Stimulated activated naive CD8-positive, alpha-beta T cell treated with anti-CD3 and anti-CD28 coated beads, Interleukin-15, Interleukin-2, amounts not matched to agents 100 ng/mL and 50 ng/mL, for 24 hours (primary cell): ENCODE measurements at regions not wholly inside any gene's neighbourhood (a gene's known extent, or its start where the extent isn't known, plus 50 kb on each side); places are given as distances from the start of the nearest gene placed in this dataset.

Source experiments
- H3K27ac Mint-ChIP-seq: one replicate; pipeline ENCODE4 v1.8.0; 2021; ENCODE audit warnings: mild to moderate bottlenecking, mixed read lengths
- H3K27me3 Mint-ChIP-seq: one replicate; pipeline ENCODE4 v1.8.0; 2021; ENCODE audit warnings: mixed read lengths
- H3K36me3 Mint-ChIP-seq: one replicate; pipeline ENCODE4 v1.8.0; 2021; ENCODE audit warnings: low read depth, mixed read lengths
- H3K4me1 Mint-ChIP-seq: one replicate; pipeline ENCODE4 v1.8.0; 2021; ENCODE audit warnings: low read depth, mixed read lengths
- H3K4me3 Mint-ChIP-seq: one replicate; pipeline ENCODE4 v1.8.0; 2021; ENCODE audit warnings: mild to moderate bottlenecking, mixed read lengths
- H3K9me3 Mint-ChIP-seq: one replicate; pipeline ENCODE4 v1.8.0; 2021; ENCODE audit warnings: mixed read lengths

DNA sequence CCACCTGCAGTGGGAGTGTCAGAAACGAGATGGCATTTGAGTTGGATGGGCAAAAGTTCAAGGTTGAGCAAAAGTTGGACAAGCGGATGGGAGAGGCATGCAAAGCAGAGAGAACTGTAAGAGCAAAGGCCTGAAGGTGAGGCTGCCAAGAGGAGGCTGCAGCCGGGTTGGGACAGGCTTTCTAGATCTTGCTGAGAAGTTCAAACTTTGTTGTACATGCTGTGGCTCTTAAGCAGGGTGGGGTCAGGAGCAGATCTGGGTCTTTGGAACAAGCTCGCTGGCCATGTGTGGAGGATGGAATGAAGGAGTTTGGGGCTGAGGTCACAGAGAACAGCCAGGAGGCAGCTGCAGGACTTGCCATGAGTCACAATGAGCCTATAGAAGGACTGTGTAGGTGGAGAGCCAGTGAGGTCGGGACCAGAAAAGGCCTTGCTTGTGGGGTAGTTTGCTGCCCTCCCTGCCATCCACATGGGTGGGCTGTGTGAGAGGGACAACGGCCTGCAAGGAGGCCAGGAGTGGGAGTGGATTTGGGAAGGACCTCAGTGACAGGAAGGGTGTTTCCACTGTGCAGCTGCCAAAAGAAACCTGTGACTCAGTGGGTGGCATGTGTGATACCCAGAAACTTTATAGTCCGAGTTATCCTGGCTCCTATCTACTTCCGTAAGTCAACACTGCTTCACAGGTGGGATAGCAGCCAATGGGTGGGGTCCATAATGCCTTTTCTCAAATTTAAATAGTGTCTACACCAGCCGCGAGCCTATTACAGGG, 210.4 kb downstream of the MID1IP1 start:
- Mint-ChIP-seq H3K27me3 (no peaks in the 10 kb centered on the region), H3K36me3 (no peaks in the 10 kb centered on the region), H3K27ac (no peak overlapping the region), H3K4me3 (no peak overlapping the region), H3K4me1 (no peaks in the 10 kb centered on the region), H3K9me3 (no peaks in the 10 kb centered on the region)

DNA sequence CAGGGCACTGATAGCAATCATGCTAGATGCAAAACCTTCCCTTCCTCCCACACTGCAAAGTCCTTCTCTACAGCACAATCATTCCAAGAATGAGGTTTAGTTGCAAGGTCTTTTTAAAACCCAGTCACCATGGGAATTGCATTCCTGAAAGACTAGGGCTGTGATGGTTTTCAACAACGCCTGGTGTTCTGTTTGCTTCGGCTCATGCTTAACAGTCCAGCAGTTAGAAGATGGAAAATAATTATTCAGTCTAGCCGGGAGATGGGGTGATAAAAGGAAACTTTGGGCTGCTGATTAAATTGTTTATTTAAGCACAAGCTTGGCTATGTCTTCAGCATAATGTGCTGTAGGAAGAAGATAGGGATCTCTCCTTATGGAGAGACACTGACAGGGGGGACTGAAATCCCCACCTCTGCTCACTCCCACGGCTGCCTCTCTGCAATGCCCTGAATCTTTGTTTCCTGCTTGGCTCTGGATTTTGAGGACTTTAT, 211.4 kb downstream of the MID1IP1 start:
- H3K27me3 Mint-ChIP-seq, result no peaks in the 10 kb centered on the region
- no peaks in the 10 kb centered on the region for H3K4me1 Mint-ChIP-seq
- H3K36me3 Mint-ChIP-seq, result no peaks in the 10 kb centered on the region
- H3K9me3 Mint-ChIP-seq, result no peaks in the 10 kb centered on the region
- no peak overlapping the region for H3K27ac Mint-ChIP-seq
- no peak overlapping the region for H3K4me3 Mint-ChIP-seq

DNA sequence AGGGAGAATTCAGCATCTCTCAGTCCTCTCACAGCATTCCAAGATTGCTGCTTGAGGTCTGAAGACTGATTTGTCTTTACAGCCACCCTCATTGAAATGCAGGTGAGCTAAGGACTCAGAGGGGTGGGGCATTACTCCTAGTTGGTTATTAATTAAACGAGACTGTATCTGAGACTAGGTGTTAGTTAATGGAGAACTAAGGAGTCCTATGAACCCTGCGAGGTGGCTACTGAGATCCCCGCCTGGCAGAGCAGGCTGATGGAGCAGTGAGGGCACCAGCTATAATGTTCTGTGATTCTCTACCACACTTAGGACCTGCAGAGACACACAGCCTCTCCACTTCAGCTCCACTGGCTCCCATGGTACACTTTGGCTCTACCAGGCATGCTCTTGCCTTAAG, 215.3 kb downstream of the MID1IP1 start:
- H3K27me3 Mint-ChIP-seq, result no peaks in the 10 kb centered on the region

DNA sequence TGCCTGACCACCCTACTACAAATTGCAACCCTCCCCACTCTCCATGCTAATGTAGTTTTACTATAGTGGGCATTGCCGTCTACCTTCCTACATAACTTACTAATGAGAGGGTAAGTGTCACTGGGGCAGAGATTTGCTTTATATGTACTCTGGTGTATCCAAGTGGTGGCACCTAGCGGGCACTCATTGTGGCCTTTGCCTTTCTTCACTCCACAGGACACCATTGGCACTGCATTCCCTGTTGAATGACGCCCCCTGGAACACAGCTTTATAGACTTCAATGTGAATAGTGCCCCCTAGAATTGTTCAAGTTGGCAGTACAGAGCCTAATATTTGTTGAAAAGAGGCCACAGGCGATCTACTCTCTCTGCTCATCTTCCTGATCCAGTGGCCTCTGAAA, 215.8 kb downstream of the MID1IP1 start:
- Mint-ChIP-seq H3K9me3 (no peaks in the 10 kb centered on the region), H3K27ac (no peak overlapping the region), H3K36me3 (no peaks in the 10 kb centered on the region), H3K4me1 (no peaks in the 10 kb centered on the region), H3K27me3 (no peaks in the 10 kb centered on the region), H3K4me3 (no peak overlapping the region)

More for the DNA sequence above, 215.3 kb downstream of the MID1IP1 start:
- Mint-ChIP-seq H3K36me3 (no peaks in the 10 kb centered on the region), H3K9me3 (no peaks in the 10 kb centered on the region), H3K27ac (no peak overlapping the region), H3K4me3 (no peak overlapping the region), H3K4me1 (no peaks in the 10 kb centered on the region)

DNA sequence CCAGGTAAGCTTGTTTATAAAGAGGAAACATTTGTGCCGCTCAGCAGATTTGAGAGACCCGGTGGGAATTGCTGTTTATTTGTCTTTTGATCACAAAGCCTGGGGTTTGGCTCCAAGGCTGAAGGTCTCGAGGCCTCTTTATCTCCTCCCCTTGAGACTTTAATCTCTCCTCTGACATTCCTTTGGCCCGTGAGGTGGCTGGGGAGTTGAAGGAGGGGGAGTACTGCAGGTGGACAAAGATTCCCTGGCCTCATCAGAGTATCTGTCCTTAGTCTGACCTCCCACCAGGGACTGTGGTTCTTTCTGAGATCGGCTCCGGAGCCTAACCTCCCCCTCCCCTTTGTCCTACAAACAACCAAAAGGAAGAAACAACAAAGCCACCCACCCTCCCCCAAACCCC, 216.5 kb downstream of the MID1IP1 start:
- H3K9me3 Mint-ChIP-seq, result no peaks in the 10 kb centered on the region
- no peak overlapping the region for H3K27ac Mint-ChIP-seq
- H3K27me3 Mint-ChIP-seq, result no peaks in the 10 kb centered on the region
- no peaks in the 10 kb centered on the region for H3K4me1 Mint-ChIP-seq
- H3K36me3 Mint-ChIP-seq, result no peaks in the 10 kb centered on the region
- H3K4me3 Mint-ChIP-seq, result no peak overlapping the region

DNA sequence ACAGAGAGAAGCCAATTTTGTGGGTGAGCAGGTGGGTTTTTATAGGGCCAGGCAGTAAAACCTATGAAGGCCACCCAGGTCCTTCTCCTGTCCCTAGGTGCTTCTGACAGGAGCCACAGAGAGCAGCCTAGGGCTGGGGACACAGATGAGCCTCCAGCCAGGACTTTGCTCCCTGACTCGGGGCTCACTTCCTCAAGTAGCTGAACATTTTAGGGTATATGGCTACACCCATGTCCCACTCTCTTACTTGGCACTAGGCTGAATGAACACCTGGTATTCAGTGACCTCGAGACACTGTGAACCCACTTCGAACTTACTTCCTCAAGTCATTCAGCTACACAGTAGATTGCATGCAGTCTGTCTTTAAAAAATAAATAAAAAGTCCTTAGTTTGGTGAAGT, 217.3 kb downstream of the MID1IP1 start:
- H3K9me3 Mint-ChIP-seq, result no peaks in the 10 kb centered on the region
- no peak overlapping the region for H3K27ac Mint-ChIP-seq
- H3K4me3 Mint-ChIP-seq, result no peak overlapping the region
- H3K27me3 Mint-ChIP-seq, result no peaks in the 10 kb centered on the region
- H3K4me1 Mint-ChIP-seq, result no peaks in the 10 kb centered on the region
- no peaks in the 10 kb centered on the region for H3K36me3 Mint-ChIP-seq

DNA sequence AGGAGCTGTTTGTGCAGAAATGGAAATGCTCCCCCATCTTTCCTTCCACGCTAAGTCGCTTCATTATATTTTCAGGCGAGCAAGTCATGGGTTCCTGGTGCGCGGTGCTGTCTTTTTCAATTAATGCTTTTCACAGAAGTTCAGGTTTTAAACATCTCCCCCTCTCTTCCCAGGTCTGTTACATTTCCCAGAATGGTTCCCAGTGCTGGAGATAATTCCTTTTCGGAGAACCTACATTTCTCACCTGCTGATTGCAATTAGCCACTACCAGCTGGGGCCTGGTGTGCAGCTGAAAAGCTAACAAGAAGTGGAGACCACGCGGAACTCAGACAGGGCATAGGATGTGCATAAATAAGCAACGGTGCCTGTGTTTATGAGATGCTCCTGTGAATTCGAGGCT, 217.8 kb downstream of the MID1IP1 start:
- no peaks in the 10 kb centered on the region for H3K4me1 Mint-ChIP-seq
- no peaks in the 10 kb centered on the region for H3K9me3 Mint-ChIP-seq
- no peak overlapping the region for H3K27ac Mint-ChIP-seq
- H3K27me3 Mint-ChIP-seq, result no peaks in the 10 kb centered on the region
- no peaks in the 10 kb centered on the region for H3K36me3 Mint-ChIP-seq
- no peak overlapping the region for H3K4me3 Mint-ChIP-seq

DNA sequence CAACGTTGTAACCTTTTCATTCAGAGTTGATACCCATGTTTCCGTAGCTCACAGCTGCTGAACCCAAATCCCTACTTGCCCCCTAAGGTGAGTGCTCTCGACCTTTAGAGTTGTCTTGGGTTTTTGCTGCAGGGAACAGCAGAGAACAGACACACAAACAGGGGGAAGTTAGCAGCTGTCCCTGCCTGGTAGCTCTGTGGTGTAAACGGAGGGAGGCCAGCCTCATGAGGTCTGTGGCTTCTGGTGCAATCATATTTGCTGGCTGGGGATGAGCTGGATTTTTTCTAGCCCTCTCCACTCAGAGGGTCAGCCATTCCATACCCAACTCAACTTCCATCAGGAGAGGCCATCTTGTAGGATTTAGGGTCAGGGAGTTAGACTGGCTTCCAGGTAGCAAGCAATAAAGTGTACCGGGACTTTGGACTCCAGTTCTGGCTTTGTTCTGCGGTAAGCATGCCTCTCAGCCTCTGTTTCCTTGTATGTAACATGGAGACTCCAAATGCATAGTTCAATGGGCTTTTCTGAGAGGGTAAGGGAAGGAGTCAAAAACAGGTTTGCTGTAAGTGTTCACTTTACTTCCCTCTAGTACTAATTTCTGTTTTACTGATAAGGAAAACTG, 218.9 kb downstream of the MID1IP1 start:
- Mint-ChIP-seq H3K9me3 (no peaks in the 10 kb centered on the region), H3K4me3 (no peak overlapping the region), H3K4me1 (no peaks in the 10 kb centered on the region), H3K27me3 (no peaks in the 10 kb centered on the region), H3K27ac (no peak overlapping the region), H3K36me3 (no peaks in the 10 kb centered on the region)

DNA sequence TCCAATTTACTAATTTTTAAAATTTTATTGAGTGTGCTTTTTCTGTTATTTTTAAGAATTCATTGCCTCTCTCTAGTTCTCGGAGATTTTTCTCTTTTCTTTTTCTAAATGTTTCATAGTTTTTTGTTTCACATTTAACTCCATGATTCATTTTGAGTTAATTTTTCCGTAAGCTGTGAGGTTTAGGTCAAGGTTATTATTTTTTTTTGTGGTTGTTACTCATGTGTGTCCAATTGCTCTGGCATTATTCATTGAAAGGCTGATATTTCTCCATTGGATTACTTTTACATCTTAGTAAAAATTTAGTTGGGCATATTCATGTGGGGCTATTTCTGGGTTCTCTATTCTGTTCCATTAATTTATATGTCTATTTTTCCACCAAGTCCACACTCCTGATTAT, 220.8 kb downstream of the MID1IP1 start:
- Mint-ChIP-seq H3K27ac (no peak overlapping the region), H3K4me3 (no peak overlapping the region), H3K36me3 (no peaks in the 10 kb centered on the region), H3K9me3 (no peaks in the 10 kb centered on the region), H3K27me3 (no peaks in the 10 kb centered on the region), H3K4me1 (no peaks in the 10 kb centered on the region)

DNA sequence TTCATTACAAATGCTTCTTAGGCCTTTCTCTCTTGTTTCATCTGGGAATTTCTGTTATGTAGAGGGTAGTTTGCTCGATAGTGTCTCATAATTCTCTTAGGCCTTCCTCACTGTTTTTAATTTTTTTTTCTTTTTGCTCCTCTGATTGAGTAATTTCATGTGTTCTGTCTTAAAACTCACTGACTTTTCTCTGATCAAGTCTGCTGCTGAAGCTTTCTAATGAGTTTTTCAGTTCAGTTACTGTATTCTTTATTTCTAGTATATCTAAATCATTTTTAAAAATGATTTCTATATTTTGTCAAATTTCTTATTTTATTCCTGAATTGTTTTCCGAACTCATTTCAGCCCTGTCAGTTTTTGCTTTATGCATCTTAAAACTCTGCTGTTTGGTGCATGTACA, 228.0 kb downstream of the MID1IP1 start:
- Mint-ChIP-seq H3K27me3 (no peaks in the 10 kb centered on the region), H3K4me1 (no peaks in the 10 kb centered on the region), H3K27ac (no peak overlapping the region), H3K9me3 (peaks cover 8% of the 10 kb centered on the region), H3K4me3 (no peak overlapping the region), H3K36me3 (peaks cover 8% of the 10 kb centered on the region)

DNA sequence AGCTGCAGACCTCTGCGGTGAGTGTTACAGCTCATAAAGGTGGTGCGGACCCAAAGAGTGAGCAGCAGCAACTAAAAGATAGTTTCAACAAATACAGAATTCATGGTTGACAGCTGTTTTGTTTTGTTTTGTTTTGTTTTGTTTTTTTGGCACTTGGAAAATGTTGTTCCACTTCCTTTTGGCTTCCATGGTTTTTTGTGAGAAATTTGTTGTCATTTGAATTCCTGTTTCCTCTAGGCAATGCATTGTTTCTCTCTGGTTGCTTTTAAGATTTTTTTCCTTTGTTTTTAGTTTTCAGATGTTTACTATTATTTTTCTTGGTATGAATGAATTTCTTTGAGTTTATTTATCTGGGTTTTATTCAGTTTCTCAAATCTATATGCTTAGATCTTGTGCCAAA, 229.4 kb downstream of the MID1IP1 start:
- Mint-ChIP-seq H3K4me3 (no peak overlapping the region), H3K36me3 (peaks cover 8% of the 10 kb centered on the region), H3K27ac (no peak overlapping the region), H3K4me1 (no peaks in the 10 kb centered on the region), H3K27me3 (no peaks in the 10 kb centered on the region), H3K9me3 (peaks cover 8% of the 10 kb centered on the region)

DNA sequence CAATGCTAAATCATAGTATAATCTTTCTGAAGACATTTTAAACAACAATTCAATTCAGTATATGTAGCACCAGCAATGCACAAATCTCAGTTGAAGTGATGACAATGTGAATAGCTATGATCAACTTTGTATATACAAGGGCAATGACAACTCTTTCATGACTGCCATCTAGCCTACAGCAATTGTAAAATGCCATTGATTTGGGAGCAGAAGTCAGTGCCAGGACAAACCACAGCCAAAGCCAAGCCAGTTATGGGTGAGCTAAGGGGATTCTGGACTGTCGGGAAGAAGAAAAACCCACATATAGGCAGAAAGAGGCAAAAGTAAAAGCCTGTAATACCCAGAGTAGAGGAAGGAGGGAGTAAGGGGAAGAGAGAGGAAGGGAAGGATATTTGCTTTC, 238.6 kb downstream of the MID1IP1 start:
- H3K36me3 Mint-ChIP-seq, result no peaks in the 10 kb centered on the region
- no peak overlapping the region for H3K4me3 Mint-ChIP-seq
- no peaks in the 10 kb centered on the region for H3K4me1 Mint-ChIP-seq
- no peaks in the 10 kb centered on the region for H3K9me3 Mint-ChIP-seq
- H3K27me3 Mint-ChIP-seq, result peaks cover 15% of the 10 kb centered on the region
- H3K27ac Mint-ChIP-seq, result no peak overlapping the region

DNA sequence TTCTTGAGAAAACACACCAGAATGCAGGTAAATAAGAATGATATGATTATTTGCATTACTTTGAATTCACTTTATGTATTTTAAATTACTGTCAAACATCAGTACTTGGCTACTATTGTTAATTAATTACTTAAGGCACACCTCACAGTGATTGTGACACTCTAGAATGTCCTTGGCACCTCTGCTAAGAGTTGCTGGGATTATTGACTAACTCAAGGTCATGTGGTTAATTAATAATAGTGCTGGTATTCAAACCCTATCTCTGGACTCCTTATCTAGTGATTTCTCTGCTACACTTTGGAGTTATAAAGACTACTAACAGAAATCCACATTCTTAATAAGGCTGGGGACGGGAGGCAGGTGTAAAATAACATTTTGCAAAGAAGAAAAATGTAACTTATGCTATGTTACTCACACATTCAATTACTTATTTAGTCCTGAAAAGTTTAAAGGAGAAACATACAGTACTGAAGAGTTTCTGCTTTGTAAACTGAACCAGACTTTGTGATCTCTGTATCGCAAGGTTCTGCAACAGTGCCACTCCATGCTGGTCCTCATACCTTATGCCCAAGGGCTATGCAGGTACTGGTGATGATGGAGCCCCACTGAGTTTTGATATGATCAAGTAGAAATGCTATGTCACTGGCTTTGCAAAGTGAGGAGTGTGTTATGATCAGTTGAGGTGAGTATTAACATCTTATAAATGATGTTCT, 242.7 kb downstream of the MID1IP1 start:
- no peaks in the 10 kb centered on the region for H3K4me1 Mint-ChIP-seq
- H3K27me3 Mint-ChIP-seq, result peaks cover 7% of the 10 kb centered on the region
- H3K4me3 Mint-ChIP-seq, result no peak overlapping the region
- H3K27ac Mint-ChIP-seq, result no peak overlapping the region
- H3K36me3 Mint-ChIP-seq, result no peaks in the 10 kb centered on the region
- no peaks in the 10 kb centered on the region for H3K9me3 Mint-ChIP-seq

DNA sequence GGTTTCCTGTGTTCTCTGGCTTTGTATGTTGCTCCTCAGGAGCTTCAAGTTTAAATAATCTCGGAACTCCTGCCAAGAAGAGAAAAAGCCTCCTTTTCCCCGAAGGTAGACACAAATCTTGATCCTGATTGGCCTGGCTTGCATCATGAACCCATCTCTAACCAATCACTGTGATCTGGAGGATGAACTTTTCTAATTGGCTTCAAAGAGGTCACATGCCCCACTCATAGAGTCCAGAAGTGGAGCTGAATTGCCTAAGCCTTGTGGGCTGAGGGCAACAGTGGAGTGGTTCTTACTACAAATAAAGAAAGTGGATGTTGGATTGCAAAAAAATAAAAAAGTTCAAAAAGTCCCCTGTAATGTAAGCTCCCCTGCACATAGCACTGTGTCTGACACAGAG, 245.9 kb downstream of the MID1IP1 start:
- H3K27ac Mint-ChIP-seq, result no peak overlapping the region
- H3K9me3 Mint-ChIP-seq, result no peaks in the 10 kb centered on the region
- H3K4me3 Mint-ChIP-seq, result no peak overlapping the region
- no peaks in the 10 kb centered on the region for H3K4me1 Mint-ChIP-seq
- no peaks in the 10 kb centered on the region for H3K27me3 Mint-ChIP-seq
- H3K36me3 Mint-ChIP-seq, result no peaks in the 10 kb centered on the region

DNA sequence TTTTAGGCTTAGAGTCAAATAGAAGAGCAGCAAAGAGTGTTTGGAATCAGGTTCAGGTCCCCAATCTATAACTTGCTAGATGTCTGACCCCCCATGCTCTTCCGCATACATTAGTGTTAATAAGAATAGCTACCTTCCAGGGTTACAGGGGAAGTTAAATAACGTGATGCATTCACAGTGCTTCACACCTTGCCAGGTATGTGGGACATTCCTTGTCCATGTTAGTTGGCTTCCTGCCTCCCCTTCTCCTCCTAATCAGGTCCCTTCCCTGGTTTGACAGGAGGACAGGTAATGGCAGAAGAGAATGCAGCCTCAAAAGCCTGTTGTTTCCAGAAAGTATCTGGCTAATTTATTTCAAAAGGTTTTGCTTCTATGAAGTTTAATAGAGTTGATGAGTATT, 248.7 kb downstream of the MID1IP1 start:
- no peaks in the 10 kb centered on the region for H3K27me3 Mint-ChIP-seq
- no peak overlapping the region for H3K27ac Mint-ChIP-seq
- H3K36me3 Mint-ChIP-seq, result no peaks in the 10 kb centered on the region
- no peak overlapping the region for H3K4me3 Mint-ChIP-seq
- no peaks in the 10 kb centered on the region for H3K9me3 Mint-ChIP-seq
- no peaks in the 10 kb centered on the region for H3K4me1 Mint-ChIP-seq
